ENCODE measurements at regions not wholly inside any gene's neighbourhood (a gene's known extent, or its start where the extent isn't known, plus 50 kb on each side); places are given as distances from the start of the nearest gene placed in this dataset.

GRCh38 chr17:33352526-33352925 lies 59.4 kb upstream of the ASIC2 start:
- no peak for DNase-seq (ENCODE audit: low spot score)

- DNase-seq (ENCODE audit: low spot score): no peak
Observed at GRCh38 chr17:33356266-33356665, 63.2 kb upstream of the ASIC2 start.

GRCh38 chr17:33363475-33363874 lies 70.4 kb upstream of the ASIC2 start:
- DNase-seq (ENCODE audit: low spot score): no peak

- DNase-seq (ENCODE audit: low spot score): no peak
Observed at GRCh38 chr17:33366960-33367359, 73.9 kb upstream of the ASIC2 start.

GRCh38 chr17:33369149-33369548 lies 76.1 kb upstream of the ASIC2 start:
- DNase-seq (ENCODE audit: low spot score): no peak

- no peak for DNase-seq (ENCODE audit: low spot score)
Observed at GRCh38 chr17:33369876-33370275, 76.8 kb upstream of the ASIC2 start.

GRCh38 chr17:33370401-33370800 lies 77.3 kb upstream of the ASIC2 start:
- DNase-seq (ENCODE audit: low spot score): no peak

GRCh38 chr17:33371377-33371776 lies 78.3 kb upstream of the ASIC2 start:
- no peak for DNase-seq (ENCODE audit: low spot score)

GRCh38 chr17:33373273-33373672 lies 80.2 kb upstream of the ASIC2 start:
- no peak for DNase-seq (ENCODE audit: low spot score)

GRCh38 chr17:33375103-33375502 lies 82.0 kb upstream of the ASIC2 start:
- DNase-seq (ENCODE audit: low spot score): no peak

- no peak for DNase-seq (ENCODE audit: low spot score)
Observed at GRCh38 chr17:33375783-33376182, 82.7 kb upstream of the ASIC2 start.

GRCh38 chr17:33377837-33378595 lies 84.9 kb upstream of the ASIC2 start:
- DNase-seq (ENCODE audit: low spot score): no peak

- DNase-seq (ENCODE audit: low spot score): no peak
Observed at GRCh38 chr17:33381201-33381600, 88.1 kb upstream of the ASIC2 start.

- no peak for DNase-seq (ENCODE audit: low spot score)
Observed at GRCh38 chr17:33383488-33384023, 90.5 kb upstream of the ASIC2 start.

- no peak for DNase-seq (ENCODE audit: low spot score)
Observed at GRCh38 chr17:33385133-33385532, 92.0 kb upstream of the ASIC2 start.

GRCh38 chr17:33385713-33386112 lies 92.6 kb upstream of the ASIC2 start:
- no peak for DNase-seq (ENCODE audit: low spot score)

- no peak for DNase-seq (ENCODE audit: low spot score)
Observed at GRCh38 chr17:33387406-33387805, 94.3 kb upstream of the ASIC2 start.

GRCh38 chr17:33389504-33390135 lies 96.5 kb upstream of the ASIC2 start:
- DNase-seq (ENCODE audit: low spot score): no peak

- no peak for DNase-seq (ENCODE audit: low spot score)
Observed at GRCh38 chr17:33390479-33391176, 97.5 kb upstream of the ASIC2 start.

- no peak for DNase-seq (ENCODE audit: low spot score)
Observed at GRCh38 chr17:33396818-33397217, 103.7 kb upstream of the ASIC2 start.

- DNase-seq (ENCODE audit: low spot score): no peak
Observed at GRCh38 chr17:33398386-33398785, 105.3 kb upstream of the ASIC2 start.

- no peak for DNase-seq (ENCODE audit: low spot score)
Observed at GRCh38 chr17:33401249-33401648, 108.2 kb upstream of the ASIC2 start.

- no peak for DNase-seq (ENCODE audit: low spot score)
Observed at GRCh38 chr17:33403194-33403593, 110.1 kb upstream of the ASIC2 start.
